A673 (cell line): ENCODE measurements at regions not wholly inside any gene's neighbourhood (a gene's known extent, or its start where the extent isn't known, plus 50 kb on each side); places are given as distances from the start of the nearest gene placed in this dataset.

ENCODE experiments used
- BruUV-seq: library from RNA; stranded (reverse); fragments of 400-500 nt; replicated peaks from 2 replicates; lab custom pipeline; 2021; lab: Mats Ljungman, UMichigan
- CTCF ChIA-PET: fragments of 300-600 bp; sonication (Branson Sonifier 250); formaldehyde crosslinking; loops from one replicate; lab custom pipeline; 2022; ENCODE audit warnings: antibody characterized with exemption; lab: Charles Lee
- POLR2A ChIA-PET: fragments of 300-600 bp; sonication (Branson Sonifier 250); formaldehyde crosslinking; loops from one replicate; lab custom pipeline; 2022; ENCODE audit warnings: antibody characterized with exemption; ENCODE audit not compliant: low non-redundant PET; lab: Charles Lee
- DNase-seq: peaks from one replicate; pipeline ENCODE4 v3.0.0-alpha.2; 2015; ENCODE audit warnings: low spot score
- H3K27ac ChIP-seq: fragments of 200-600 bp; sonication (generic); 2 replicates; pipeline ENCODE4 v1.5.1; 2016; ENCODE audit warnings: mixed run types, low read depth, mild to moderate bottlenecking, mixed read lengths, antibody characterized with exemption, low read length; ENCODE audit not compliant: poor library complexity, severe bottlenecking
- H3K27me3 ChIP-seq: fragments of 200-600 bp; sonication (generic); replicated peaks from 2 replicates; pipeline ENCODE4 v1.6.1; 2017; ENCODE audit warnings: mixed run types, low read depth, mild to moderate bottlenecking, mixed read lengths, antibody characterized with exemption, low read length; ENCODE audit not compliant: insufficient read depth, poor library complexity
- H3K36me3 ChIP-seq: fragments of 200-600 bp; sonication (generic); 2 replicates; pipeline ENCODE4 v1.6.1; 2016; ENCODE audit warnings: mixed run types, mild to moderate bottlenecking, mixed read lengths, antibody characterized with exemption, low read length; ENCODE audit not compliant: insufficient read depth, poor library complexity, severe bottlenecking
- H3K4me1 ChIP-seq: fragments of 200-600 bp; sonication (generic); 2 replicates; pipeline ENCODE4 v1.6.1; 2017; ENCODE audit warnings: mixed run types, mild to moderate bottlenecking, mixed read lengths, antibody characterized with exemption, low read length; ENCODE audit not compliant: insufficient read depth, poor library complexity, severe bottlenecking
- H3K4me3 ChIP-seq: fragments of 200-600 bp; sonication (generic); 2 replicates; pipeline ENCODE4 v1.5.1; 2016; ENCODE audit warnings: low read depth, mixed run types, mild to moderate bottlenecking, mixed read lengths, low read length; ENCODE audit not compliant: poor library complexity, severe bottlenecking
- H3K9me3 ChIP-seq: fragments of 200-600 bp; sonication (generic); 2 replicates; pipeline ENCODE4 v1.6.1; 2016; ENCODE audit warnings: mixed run types, low read depth, mild to moderate bottlenecking, mixed read lengths, antibody characterized with exemption, low read length; ENCODE audit not compliant: poor library complexity, severe bottlenecking
- EZH2 ChIP-seq: fragments of 200-600 bp; sonication (generic); IDR thresholded peaks from 2 replicates; pipeline ENCODE4 v1.6.1; 2017; ENCODE audit warnings: borderline replicate concordance, low read depth, mild to moderate bottlenecking, mixed read lengths, antibody characterized with exemption, low read length; ENCODE audit not compliant: poor library complexity, severe bottlenecking
- intact Hi-C: fragments of 100-400 bp; cut with micrococcal nuclease; formaldehyde crosslinking; loops from one replicate; pipeline ENCODE4 v1.10.0; 2022; ENCODE audit not compliant: unreplicated experiment
- TF ChIP-seq, protein P1 (sequence below): fragments of 300-800, 200-600 bp; sonication (generic); conservative IDR thresholded peaks from 2 replicates; pipeline ENCODE4 v1.5.1; 2017; ENCODE audit warnings: low read depth, mild to moderate bottlenecking, antibody characterized with exemption, low read length, moderate library complexity, mixed read lengths

DNA sequence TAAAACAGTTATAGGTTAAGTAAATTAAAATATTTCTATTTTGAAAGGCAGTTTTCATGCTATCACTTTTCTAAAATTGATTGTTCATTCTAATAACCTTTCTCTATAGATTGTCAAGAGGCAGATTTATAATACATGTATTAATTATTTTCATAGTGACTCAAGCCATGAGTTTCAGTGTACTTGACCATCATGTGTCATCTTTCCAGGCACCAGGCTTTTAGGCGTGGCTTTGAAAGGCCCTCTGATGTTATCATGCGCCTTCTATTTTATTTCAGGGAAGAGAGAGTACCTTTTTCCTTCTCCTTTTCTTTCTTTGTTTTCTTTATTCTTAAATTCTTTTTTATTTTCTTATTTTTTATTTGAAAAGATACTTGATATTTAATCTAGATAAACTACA lies 128.3 kb upstream of the ETAA1 start:
- H3K36me3 ChIP-seq, result no peaks in the 10 kb centered on the region
- no TSS peak for BruUV-seq
- H3K27me3 ChIP-seq, result no peaks in the 10 kb centered on the region
- no peak overlapping the region for H3K4me3 ChIP-seq
- ChIA-PET CTCF (no interaction called here), POLR2A (no interaction called here)
- no peak for TF ChIP-seq EZH2
- TF ChIP-seq, protein P1, sequence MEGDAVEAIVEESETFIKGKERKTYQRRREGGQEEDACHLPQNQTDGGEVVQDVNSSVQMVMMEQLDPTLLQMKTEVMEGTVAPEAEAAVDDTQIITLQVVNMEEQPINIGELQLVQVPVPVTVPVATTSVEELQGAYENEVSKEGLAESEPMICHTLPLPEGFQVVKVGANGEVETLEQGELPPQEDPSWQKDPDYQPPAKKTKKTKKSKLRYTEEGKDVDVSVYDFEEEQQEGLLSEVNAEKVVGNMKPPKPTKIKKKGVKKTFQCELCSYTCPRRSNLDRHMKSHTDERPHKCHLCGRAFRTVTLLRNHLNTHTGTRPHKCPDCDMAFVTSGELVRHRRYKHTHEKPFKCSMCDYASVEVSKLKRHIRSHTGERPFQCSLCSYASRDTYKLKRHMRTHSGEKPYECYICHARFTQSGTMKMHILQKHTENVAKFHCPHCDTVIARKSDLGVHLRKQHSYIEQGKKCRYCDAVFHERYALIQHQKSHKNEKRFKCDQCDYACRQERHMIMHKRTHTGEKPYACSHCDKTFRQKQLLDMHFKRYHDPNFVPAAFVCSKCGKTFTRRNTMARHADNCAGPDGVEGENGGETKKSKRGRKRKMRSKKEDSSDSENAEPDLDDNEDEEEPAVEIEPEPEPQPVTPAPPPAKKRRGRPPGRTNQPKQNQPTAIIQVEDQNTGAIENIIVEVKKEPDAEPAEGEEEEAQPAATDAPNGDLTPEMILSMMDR, result no peak
- DNase-seq, result no peak
- intact Hi-C loops, result no loop called here
- H3K9me3 ChIP-seq, result no peaks in the 10 kb centered on the region
- peaks cover 10% of the 10 kb centered on the region for H3K4me1 ChIP-seq
- no peak overlapping the region for H3K27ac ChIP-seq

DNA sequence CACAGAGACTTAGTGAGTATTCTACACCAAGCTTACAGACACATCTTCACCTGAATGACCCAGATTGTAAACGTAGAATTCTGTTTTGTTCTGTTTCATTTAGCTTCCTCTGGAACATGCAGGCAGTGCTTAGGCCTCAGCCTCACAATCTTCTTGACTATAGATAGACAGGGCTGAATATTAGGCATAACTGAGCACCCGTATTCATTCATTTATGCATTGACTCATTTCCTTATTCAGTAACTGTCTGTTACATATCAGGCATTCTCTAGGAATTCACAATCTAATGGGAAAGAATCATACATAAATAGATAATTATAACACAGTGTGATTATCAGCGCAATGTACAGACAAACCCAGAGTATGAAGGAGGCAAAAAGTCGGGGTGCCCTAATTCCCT lies 124.9 kb upstream of the ETAA1 start:
- intact Hi-C loops, result no loop called here

DNA sequence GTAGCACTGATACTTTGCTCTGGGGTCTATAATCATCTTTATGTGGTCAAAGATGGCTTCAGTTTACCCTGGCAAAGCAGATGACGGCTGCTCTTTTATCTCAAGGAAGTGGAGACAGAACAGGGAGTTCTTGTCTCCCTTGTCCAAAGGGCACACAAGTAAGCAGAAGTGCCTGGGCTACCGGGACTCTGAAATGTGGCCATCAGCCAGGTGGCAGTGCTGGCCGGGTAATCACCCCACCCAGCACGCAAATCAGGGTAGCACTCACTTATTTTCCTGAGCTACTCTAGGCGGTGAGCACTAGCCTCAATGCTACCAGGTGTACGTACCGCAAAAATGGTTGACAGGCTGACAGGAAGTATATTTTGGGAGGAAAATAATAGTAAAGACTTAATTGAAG lies 119.7 kb upstream of the ETAA1 start:
- TF ChIP-seq EZH2, result no peak
- TF ChIP-seq, protein P1, result no peak

More for the DNA sequence above, 124.9 kb upstream of the ETAA1 start:
- POLR2A ChIA-PET, result no interaction called here
- Histone ChIP-seq H3K9me3 (no peaks in the 10 kb centered on the region), H3K27ac (no peak overlapping the region), H3K36me3 (no peaks in the 10 kb centered on the region), H3K27me3 (no peaks in the 10 kb centered on the region), H3K4me3 (no peak overlapping the region), H3K4me1 (peaks cover 10% of the 10 kb centered on the region)
- BruUV-seq, result no TSS peak
- DNase-seq, result no peak
- TF ChIP-seq, protein P1, result no peak
- TF ChIP-seq EZH2, result no peak
- CTCF ChIA-PET, result no interaction called here

More for the DNA sequence above, 119.7 kb upstream of the ETAA1 start:
- POLR2A ChIA-PET, result no interaction called here
- DNase-seq, result no peak
- H3K4me1 ChIP-seq, result peaks cover 5% of the 10 kb centered on the region
- H3K36me3 ChIP-seq, result no peaks in the 10 kb centered on the region
- CTCF ChIA-PET, result no interaction called here
- H3K9me3 ChIP-seq, result no peaks in the 10 kb centered on the region
- H3K27ac ChIP-seq, result no peak overlapping the region
- no peak overlapping the region for H3K4me3 ChIP-seq
- intact Hi-C loops, result no loop called here
- no TSS peak for BruUV-seq
- H3K27me3 ChIP-seq, result no peaks in the 10 kb centered on the region
